ENCODE measurements at regions not wholly inside any gene's neighbourhood (a gene's known extent, or its start where the extent isn't known, plus 50 kb on each side); places are given as distances from the start of the nearest gene placed in this dataset.

DNA sequence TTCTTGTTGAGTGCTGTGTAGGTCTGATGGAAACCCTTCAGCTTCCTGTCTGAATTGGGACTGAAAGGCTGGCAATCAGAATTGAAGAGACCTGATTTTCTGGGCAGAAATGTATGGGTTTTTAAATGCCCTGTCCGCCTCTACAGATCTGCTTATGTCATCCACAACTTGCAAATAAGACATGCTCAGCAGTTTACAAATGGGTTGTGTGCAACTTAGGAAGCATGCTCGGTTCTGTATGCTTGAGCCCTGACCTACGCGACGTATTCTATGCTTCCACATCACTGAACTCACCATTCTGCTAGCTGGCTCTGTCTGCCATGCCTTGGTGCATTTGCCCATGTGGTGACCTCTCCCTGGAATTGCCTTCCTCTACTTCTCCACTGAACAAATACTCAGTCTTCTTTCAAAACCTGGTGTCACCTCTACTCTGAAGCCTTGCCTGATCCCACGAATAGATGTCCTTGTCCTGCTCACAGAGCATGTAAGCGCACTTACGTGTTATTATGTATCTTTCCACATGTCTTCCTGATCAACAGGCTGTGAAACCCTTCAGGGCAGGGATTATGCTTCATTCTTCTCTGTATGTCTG lies 194.2 kb downstream of the ERCC6L2 start:
- H3K27ac ChIP-seq: no peak overlapping the region
- no peaks in the 10 kb centered on the region for H3K4me1 ChIP-seq
- TF ChIP-seq, protein P1, sequence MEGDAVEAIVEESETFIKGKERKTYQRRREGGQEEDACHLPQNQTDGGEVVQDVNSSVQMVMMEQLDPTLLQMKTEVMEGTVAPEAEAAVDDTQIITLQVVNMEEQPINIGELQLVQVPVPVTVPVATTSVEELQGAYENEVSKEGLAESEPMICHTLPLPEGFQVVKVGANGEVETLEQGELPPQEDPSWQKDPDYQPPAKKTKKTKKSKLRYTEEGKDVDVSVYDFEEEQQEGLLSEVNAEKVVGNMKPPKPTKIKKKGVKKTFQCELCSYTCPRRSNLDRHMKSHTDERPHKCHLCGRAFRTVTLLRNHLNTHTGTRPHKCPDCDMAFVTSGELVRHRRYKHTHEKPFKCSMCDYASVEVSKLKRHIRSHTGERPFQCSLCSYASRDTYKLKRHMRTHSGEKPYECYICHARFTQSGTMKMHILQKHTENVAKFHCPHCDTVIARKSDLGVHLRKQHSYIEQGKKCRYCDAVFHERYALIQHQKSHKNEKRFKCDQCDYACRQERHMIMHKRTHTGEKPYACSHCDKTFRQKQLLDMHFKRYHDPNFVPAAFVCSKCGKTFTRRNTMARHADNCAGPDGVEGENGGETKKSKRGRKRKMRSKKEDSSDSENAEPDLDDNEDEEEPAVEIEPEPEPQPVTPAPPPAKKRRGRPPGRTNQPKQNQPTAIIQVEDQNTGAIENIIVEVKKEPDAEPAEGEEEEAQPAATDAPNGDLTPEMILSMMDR (IDR thresholded peaks at IDR 0.05): no peak
- H3K79me2 ChIP-seq: no peaks in the 10 kb centered on the region
- H3K4me3 ChIP-seq (ENCODE audit: low read depth, low read length): no peak overlapping the region
- no peaks in the 10 kb centered on the region for H3K27me3 ChIP-seq (ENCODE audit: control insufficient read depth, insufficient read depth, low read length)
- H3K9me3 ChIP-seq (ENCODE audit: control insufficient read depth, low read length): no peaks in the 10 kb centered on the region
- H3K9ac ChIP-seq: no peak overlapping the region
- no peak overlapping the region for H3K4me2 ChIP-seq (ENCODE audit: low read length)
- H3K36me3 ChIP-seq (ENCODE audit: control insufficient read depth, insufficient read depth, low read length): no peaks in the 10 kb centered on the region
- H2AFZ ChIP-seq: no peak overlapping the region

DNA sequence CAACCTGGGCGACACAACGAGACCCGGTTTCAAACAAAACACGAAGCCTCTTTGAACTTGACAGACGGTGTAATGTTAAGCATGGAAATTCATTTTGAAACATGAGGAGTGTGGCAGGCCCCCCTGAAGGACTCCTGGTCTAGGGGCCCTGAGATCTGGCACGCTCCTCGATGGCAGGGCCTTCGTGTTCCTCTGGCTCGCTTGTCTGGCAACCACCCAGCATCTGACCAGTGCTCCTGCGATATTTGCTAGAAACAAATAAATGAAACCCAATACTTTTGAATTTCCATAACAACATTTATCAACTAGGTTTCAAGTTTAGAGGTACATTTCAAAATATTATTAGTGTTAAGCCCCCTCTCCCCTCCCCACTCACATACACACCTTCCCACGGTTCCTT lies 193.0 kb downstream of the ERCC6L2 start:
- TF ChIP-seq, protein P1 (IDR thresholded peaks at IDR 0.05): no peak
- H3K9ac ChIP-seq: no peak overlapping the region
- H3K27me3 ChIP-seq (ENCODE audit: control insufficient read depth, insufficient read depth, low read length): no peaks in the 10 kb centered on the region
- no peak overlapping the region for H3K4me3 ChIP-seq (ENCODE audit: low read depth, low read length)
- H3K4me2 ChIP-seq (ENCODE audit: low read length): no peak overlapping the region
- H3K27ac ChIP-seq: no peak overlapping the region
- H3K4me1 ChIP-seq: no peaks in the 10 kb centered on the region
- H2AFZ ChIP-seq: no peak overlapping the region
- H3K9me3 ChIP-seq (ENCODE audit: control insufficient read depth, low read length): no peaks in the 10 kb centered on the region
- H3K36me3 ChIP-seq (ENCODE audit: control insufficient read depth, insufficient read depth, low read length): no peaks in the 10 kb centered on the region
- no peaks in the 10 kb centered on the region for H3K79me2 ChIP-seq

DNA sequence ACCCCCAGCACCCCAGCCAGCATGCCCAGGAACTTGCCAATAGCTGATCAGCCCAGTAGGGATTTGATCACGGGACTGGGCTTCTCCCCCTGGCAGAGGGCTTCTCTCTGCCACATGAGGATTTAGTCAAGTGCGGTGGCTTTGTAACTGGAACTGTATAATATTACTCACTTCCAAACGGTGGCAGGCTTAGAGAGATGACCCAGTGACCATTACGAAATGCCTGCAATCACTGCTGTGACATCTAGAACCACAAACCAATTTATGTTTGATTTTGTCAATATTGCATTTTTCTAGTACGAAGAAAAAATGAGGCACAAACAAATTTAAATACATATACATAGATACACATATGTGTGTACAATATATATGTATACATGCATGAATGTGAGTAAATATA lies 192.1 kb downstream of the ERCC6L2 start:
- Histone ChIP-seq H2AFZ (no peak overlapping the region), H3K9me3 (ENCODE audit: control insufficient read depth, low read length) (no peaks in the 10 kb centered on the region), H3K79me2 (no peaks in the 10 kb centered on the region), H3K4me2 (ENCODE audit: low read length) (no peak overlapping the region), H3K27me3 (ENCODE audit: control insufficient read depth, insufficient read depth, low read length) (no peaks in the 10 kb centered on the region), H3K9ac (no peak overlapping the region), H3K27ac (no peak overlapping the region), H3K36me3 (ENCODE audit: control insufficient read depth, insufficient read depth, low read length) (no peaks in the 10 kb centered on the region), H3K4me1 (no peaks in the 10 kb centered on the region), H3K4me3 (ENCODE audit: low read depth, low read length) (no peak overlapping the region)
- TF ChIP-seq, protein P1 (IDR thresholded peaks at IDR 0.05): no peak

- Histone ChIP-seq H2AFZ (no peak overlapping the region), H3K9ac (no peak overlapping the region), H3K27me3 (ENCODE audit: control insufficient read depth, insufficient read depth, low read length) (no peaks in the 10 kb centered on the region), H3K79me2 (no peaks in the 10 kb centered on the region), H3K4me1 (no peaks in the 10 kb centered on the region), H3K4me2 (ENCODE audit: low read length) (no peak overlapping the region), H3K36me3 (ENCODE audit: control insufficient read depth, insufficient read depth, low read length) (no peaks in the 10 kb centered on the region), H3K27ac (no peak overlapping the region), H3K9me3 (ENCODE audit: control insufficient read depth, low read length) (no peaks in the 10 kb centered on the region), H3K4me3 (ENCODE audit: low read depth, low read length) (no peak overlapping the region)
- TF ChIP-seq, protein P1 (IDR thresholded peaks at IDR 0.05): no peak
Observed at GRCh38 chr9:96067004-96067403, 191.5 kb downstream of the ERCC6L2 start.
